Hepatocyte (in vitro differentiated cells): ENCODE measurements at regions not wholly inside any gene's neighbourhood (a gene's known extent, or its start where the extent isn't known, plus 50 kb on each side); places are given as distances from the start of the nearest gene placed in this dataset.

ENCODE experiments used
- EZH2 ChIP-seq: fragments of 200-600 bp; sonication (generic); IDR thresholded peaks from 2 replicates; pipeline ENCODE4 v1.6.1; 2016; ENCODE audit warnings: antibody characterized with exemption, mild to moderate bottlenecking, borderline replicate concordance
- TF ChIP-seq, protein P1 (sequence below): fragments of 200-600 bp; sonication (generic); IDR thresholded peaks from 2 replicates; pipeline ENCODE4 v1.5.1; 2016; ENCODE audit warnings: antibody characterized with exemption, mild to moderate bottlenecking; ENCODE audit not compliant: poor library complexity

DNA sequence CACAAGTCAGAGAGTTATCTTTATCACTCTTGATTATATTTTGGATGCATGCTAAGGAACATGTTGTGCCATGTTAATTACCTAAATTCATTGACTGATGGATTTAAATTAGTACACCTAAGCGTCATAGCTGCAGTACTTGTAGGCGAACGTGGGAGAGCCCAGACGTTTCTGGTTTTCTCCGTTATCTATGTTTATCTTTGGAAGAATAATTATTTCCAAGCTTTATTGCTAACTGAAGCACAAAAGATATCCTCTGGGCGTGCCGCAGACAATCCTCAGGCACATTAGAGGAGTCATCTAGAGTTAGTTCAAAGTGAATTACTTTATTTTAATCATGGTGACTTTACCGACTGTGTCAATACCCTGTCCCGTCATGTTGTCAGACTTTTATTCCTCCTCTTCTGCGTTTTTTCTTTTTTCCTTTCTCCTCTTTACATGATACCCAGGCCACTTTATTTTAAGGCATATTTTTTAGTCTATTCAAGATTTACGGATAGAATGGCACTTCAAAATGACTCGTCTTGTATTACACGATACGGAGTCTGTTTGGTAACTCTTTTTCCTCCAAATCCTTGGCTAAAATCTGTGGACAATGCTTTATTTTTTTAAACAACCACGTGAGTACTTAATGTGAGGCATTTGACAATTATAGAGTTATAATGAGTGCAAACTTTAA lies 632.0 kb upstream of the TENM3 start:
- TF ChIP-seq, protein P1, sequence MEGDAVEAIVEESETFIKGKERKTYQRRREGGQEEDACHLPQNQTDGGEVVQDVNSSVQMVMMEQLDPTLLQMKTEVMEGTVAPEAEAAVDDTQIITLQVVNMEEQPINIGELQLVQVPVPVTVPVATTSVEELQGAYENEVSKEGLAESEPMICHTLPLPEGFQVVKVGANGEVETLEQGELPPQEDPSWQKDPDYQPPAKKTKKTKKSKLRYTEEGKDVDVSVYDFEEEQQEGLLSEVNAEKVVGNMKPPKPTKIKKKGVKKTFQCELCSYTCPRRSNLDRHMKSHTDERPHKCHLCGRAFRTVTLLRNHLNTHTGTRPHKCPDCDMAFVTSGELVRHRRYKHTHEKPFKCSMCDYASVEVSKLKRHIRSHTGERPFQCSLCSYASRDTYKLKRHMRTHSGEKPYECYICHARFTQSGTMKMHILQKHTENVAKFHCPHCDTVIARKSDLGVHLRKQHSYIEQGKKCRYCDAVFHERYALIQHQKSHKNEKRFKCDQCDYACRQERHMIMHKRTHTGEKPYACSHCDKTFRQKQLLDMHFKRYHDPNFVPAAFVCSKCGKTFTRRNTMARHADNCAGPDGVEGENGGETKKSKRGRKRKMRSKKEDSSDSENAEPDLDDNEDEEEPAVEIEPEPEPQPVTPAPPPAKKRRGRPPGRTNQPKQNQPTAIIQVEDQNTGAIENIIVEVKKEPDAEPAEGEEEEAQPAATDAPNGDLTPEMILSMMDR: no peak
- TF ChIP-seq EZH2: no peak
